ENCODE measurements at regions not wholly inside any gene's neighbourhood (a gene's known extent, or its start where the extent isn't known, plus 50 kb on each side); places are given as distances from the start of the nearest gene placed in this dataset.

DNA sequence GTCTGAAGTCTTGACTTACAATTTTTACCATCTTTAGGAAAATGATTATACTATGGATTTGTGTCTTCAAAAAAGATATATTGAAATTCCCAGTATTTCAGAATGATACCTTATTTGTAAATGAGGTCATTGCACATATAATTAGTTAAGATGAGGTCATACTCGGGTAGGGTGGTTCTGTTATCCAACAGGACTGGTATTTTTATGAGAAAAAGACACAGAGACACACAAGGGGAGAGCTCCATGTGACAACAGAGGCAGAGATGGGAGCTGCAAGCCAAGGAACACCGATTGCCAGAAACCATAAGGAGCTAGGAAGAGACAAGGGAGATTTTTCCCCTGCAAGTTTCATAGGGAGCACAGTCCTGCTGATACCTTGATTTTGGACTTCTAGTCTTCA, 356.9 kb downstream of the ARL4A start:
- TF ChIP-seq POLR2AphosphoS5 (IDR thresholded peaks at IDR 0.05; ENCODE audit: low read depth, low read length) (no peak), TAF1 (IDR thresholded peaks at IDR 0.05; ENCODE audit: borderline replicate concordance, insufficient read depth, low read length) (no peak)
- TF ChIP-seq, protein P1, sequence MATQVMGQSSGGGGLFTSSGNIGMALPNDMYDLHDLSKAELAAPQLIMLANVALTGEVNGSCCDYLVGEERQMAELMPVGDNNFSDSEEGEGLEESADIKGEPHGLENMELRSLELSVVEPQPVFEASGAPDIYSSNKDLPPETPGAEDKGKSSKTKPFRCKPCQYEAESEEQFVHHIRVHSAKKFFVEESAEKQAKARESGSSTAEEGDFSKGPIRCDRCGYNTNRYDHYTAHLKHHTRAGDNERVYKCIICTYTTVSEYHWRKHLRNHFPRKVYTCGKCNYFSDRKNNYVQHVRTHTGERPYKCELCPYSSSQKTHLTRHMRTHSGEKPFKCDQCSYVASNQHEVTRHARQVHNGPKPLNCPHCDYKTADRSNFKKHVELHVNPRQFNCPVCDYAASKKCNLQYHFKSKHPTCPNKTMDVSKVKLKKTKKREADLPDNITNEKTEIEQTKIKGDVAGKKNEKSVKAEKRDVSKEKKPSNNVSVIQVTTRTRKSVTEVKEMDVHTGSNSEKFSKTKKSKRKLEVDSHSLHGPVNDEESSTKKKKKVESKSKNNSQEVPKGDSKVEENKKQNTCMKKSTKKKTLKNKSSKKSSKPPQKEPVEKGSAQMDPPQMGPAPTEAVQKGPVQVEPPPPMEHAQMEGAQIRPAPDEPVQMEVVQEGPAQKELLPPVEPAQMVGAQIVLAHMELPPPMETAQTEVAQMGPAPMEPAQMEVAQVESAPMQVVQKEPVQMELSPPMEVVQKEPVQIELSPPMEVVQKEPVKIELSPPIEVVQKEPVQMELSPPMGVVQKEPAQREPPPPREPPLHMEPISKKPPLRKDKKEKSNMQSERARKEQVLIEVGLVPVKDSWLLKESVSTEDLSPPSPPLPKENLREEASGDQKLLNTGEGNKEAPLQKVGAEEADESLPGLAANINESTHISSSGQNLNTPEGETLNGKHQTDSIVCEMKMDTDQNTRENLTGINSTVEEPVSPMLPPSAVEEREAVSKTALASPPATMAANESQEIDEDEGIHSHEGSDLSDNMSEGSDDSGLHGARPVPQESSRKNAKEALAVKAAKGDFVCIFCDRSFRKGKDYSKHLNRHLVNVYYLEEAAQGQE (IDR thresholded peaks at IDR 0.05; ENCODE audit: insufficient read depth in 1 of 2, low read depth in 2 of 2, low read length in 2 of 2) = no peak
